ENCODE measurements at regions not wholly inside any gene's neighbourhood (a gene's known extent, or its start where the extent isn't known, plus 50 kb on each side); places are given as distances from the start of the nearest gene placed in this dataset.

- no peak for TF ChIP-seq ZSCAN29 (IDR thresholded peaks at IDR 0.05)
- TF ChIP-seq CBFB (IDR thresholded peaks at IDR 0.05; ENCODE audit: low read depth), result no peak
- no peak for TF ChIP-seq CHD1 (IDR thresholded peaks at IDR 0.05; ENCODE audit: low read depth, low read length)
- no peak for TF ChIP-seq SIN3A (IDR thresholded peaks at IDR 0.05; ENCODE audit: low read depth, low read length)
- TF ChIP-seq FOS (IDR thresholded peaks at IDR 0.05; ENCODE audit: borderline replicate concordance, extremely low read depth, insufficient read length), result no peak
- TF ChIP-seq NFXL1 (IDR thresholded peaks at IDR 0.05; ENCODE audit: borderline replicate concordance), result no peak
- TF ChIP-seq, protein P1, sequence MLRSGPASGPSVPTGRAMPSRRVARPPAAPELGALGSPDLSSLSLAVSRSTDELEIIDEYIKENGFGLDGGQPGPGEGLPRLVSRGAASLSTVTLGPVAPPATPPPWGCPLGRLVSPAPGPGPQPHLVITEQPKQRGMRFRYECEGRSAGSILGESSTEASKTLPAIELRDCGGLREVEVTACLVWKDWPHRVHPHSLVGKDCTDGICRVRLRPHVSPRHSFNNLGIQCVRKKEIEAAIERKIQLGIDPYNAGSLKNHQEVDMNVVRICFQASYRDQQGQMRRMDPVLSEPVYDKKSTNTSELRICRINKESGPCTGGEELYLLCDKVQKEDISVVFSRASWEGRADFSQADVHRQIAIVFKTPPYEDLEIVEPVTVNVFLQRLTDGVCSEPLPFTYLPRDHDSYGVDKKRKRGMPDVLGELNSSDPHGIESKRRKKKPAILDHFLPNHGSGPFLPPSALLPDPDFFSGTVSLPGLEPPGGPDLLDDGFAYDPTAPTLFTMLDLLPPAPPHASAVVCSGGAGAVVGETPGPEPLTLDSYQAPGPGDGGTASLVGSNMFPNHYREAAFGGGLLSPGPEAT (IDR thresholded peaks at IDR 0.05; ENCODE audit: low read depth), result no peak
- 0 out of 2 replicates have a peak, but pooled peaks have one; percentile 29 for TF ChIP-seq IKZF1 (conservative IDR thresholded peaks at IDR 0.05)
- peak; percentile 84 to 93 (median 85) for TF ChIP-seq CTCF (IDR thresholded peaks at IDR 0.05 in 2 of 3, conservative IDR thresholded peaks at IDR 0.05 in 1 of 3; ENCODE audit: control insufficient read depth in 2 of 3, extremely low read depth in 1 of 3, insufficient read depth in 1 of 3, low read depth in 3 of 3, low read length in 3 of 3)
- no peak for TF ChIP-seq PBX3 (IDR thresholded peaks at IDR 0.05; ENCODE audit: insufficient replicate concordance, low read depth, low read length)
- no peak for TF ChIP-seq WRNIP1 (IDR thresholded peaks at IDR 0.05; ENCODE audit: borderline replicate concordance, low read depth, low read length)
- TF ChIP-seq, protein P2, sequence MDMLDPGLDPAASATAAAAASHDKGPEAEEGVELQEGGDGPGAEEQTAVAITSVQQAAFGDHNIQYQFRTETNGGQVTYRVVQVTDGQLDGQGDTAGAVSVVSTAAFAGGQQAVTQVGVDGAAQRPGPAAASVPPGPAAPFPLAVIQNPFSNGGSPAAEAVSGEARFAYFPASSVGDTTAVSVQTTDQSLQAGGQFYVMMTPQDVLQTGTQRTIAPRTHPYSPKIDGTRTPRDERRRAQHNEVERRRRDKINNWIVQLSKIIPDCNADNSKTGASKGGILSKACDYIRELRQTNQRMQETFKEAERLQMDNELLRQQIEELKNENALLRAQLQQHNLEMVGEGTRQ (IDR thresholded peaks at IDR 0.05; ENCODE audit: borderline replicate concordance, low read depth, low read length), result no peak
- TF ChIP-seq ZNF384 (IDR thresholded peaks at IDR 0.05; ENCODE audit: borderline replicate concordance, low read depth, low read length), result no peak
- TF ChIP-seq PAX5 (IDR thresholded peaks at IDR 0.05; ENCODE audit: borderline replicate concordance, low read depth, low read length), result peak; percentile 96
- TF ChIP-seq EP300 (IDR thresholded peaks at IDR 0.05; ENCODE audit: borderline replicate concordance in 1 of 2, control insufficient read depth in 1 of 2, low read depth in 2 of 2, low read length in 2 of 2), result no peak
- TF ChIP-seq GATAD2B (conservative IDR thresholded peaks at IDR 0.05; ENCODE audit: low read depth), result peak; percentile 49; the same call in 1 of the 2 replicates
- no peak for TF ChIP-seq CHD2 (IDR thresholded peaks at IDR 0.05; ENCODE audit: borderline replicate concordance, low read depth, low read length)
- no peak for TF ChIP-seq ZNF622 (IDR thresholded peaks at IDR 0.05)
- no peak for TF ChIP-seq EED (IDR thresholded peaks at IDR 0.05; ENCODE audit: low read depth)
- no peak for TF ChIP-seq RCOR1 (conservative IDR thresholded peaks at IDR 0.05; ENCODE audit: low read depth, low read length)
- TF ChIP-seq DPF2 (IDR thresholded peaks at IDR 0.05), result 0 out of 2 replicates have a peak, but pooled peaks have one; percentile 20
- TF ChIP-seq LARP7 (IDR thresholded peaks at IDR 0.05), result peak; percentile 60
- no peak for TF ChIP-seq ESRRA (IDR thresholded peaks at IDR 0.05; ENCODE audit: low read length)
- peak; percentile 73 for TF ChIP-seq RAD21 (IDR thresholded peaks at IDR 0.05; ENCODE audit: insufficient read depth, low read depth, low read length)
- peak; percentile 34; the same call in 1 of the 2 replicates for TF ChIP-seq YY1 (IDR thresholded peaks at IDR 0.05; ENCODE audit: low read depth, low read length)
- no peak for TF ChIP-seq ATF7 (IDR thresholded peaks at IDR 0.05; ENCODE audit: low read depth)
Observed at GRCh38 chr5:135191084-135191826, 157.2 kb upstream of the PITX1 start (continued).
